ENCODE measurements at regions not wholly inside any gene's neighbourhood (a gene's known extent, or its start where the extent isn't known, plus 50 kb on each side); places are given as distances from the start of the nearest gene placed in this dataset.

DNA sequence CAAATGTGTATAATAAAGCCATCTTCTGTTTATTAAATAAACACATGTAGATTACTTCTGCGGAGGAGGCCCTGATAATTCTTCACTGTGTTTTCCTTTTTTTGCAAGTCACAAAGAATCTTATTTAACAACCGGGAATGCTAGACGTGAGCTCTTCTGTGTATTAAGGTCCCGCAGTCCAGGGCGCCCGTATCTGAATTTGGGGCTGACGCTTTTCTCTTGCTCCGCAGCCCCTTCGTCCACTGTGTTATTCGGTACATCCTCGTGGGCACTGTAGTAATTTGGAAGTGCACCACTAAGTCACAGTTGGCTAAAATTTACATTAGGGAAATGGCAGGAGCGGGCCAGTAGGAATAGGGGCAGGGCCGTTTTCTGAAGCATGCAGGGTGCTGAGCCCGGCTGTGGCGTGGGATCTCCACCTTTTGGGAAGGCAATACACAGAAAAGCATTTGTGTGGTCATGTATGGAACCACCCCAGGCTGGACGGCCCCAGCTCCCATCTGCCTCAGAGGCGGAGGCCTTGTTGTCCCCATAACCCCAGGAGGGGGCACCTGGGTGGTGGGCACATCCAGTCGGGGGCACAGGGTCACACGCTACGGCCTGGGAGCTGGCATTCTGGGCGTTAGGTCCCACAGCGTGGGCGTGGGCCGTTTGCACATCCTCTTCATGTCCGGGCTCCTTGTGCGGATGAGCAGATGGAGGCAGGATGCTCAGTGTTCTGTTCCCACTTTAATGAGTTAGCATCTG is 258.7 kb upstream of the IRX4 start:
- in situ Hi-C loops (cut with MboI; ENCODE audit: low sequenced_read_pairs) = no loop called here

DNA sequence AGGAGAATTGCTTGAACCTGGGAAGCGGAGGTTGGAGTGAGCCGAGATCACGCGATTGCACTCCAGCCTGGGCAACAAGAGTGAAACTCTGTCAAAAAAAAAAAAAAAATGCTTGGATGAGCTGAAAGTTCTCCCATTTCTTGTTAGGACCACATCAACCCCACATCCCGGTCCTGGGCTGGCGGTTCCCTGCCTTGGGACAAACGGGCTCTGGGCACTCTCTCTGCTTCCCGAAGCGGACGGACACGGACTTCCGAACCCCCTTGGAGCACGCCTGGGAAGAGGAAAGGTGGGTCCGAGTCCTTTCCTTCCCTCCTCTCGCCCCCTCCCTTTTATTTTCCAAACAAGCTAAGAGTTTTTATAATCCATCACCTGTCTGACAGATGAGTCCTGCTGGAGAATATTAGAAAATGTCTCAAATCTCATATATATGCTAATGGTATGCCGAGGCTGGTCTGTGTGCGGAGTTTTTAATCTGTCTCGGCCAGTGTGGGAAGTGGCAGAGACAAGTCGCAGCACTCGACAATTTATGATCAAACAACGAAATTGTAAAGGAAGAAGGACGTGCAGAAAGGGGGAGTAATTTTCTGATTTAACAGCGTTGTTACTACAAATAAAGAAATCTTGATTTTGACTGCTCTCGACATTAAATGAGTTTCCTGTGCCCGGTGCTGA is 257.9 kb upstream of the IRX4 start:
- in situ Hi-C loops (cut with MboI; ENCODE audit: low sequenced_read_pairs) = no loop called here

DNA sequence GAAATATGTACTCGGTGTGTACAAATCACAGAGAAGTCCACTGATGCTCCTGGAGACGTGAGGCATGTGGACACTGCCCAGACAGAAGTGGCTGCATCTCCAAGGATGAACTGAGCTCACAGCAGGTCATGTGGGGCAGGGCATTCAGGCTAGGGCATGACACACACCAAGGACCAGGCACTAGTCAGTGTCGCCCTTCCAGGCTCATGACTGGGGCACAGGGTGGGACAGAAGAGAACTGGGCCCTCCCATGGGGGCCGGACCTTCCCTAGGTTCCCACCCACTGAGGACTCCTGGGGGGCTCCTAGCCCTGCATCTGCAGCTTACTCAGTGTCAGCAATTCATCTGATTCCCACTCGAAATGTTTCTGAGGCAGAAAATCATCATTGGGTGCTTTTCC is 256.8 kb upstream of the IRX4 start:
- in situ Hi-C loops (cut with MboI; ENCODE audit: low sequenced_read_pairs) = no loop called here

DNA sequence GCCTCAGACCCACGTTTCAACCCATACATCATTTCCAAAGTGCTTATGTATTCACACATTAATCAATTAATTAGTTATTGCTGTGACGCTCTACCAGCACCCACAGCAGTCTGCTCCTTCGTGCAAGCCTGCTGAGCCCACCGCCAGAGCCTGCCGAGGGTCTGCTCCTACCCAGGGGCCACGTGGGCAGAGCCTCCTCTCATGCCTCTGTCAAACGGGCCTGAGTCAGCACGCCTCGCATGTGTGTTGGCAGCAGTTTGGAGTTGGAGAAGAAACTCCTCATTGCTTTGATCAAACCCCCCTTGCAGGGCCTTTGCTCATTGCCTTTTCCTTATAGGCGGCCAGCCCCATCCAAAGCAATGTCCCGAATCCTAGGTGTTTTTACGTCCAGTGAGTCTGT is 256.2 kb upstream of the IRX4 start:
- in situ Hi-C loops (cut with MboI; ENCODE audit: low sequenced_read_pairs) = no loop called here

- in situ Hi-C loops (cut with MboI; ENCODE audit: low sequenced_read_pairs) = no loop called here
Observed at GRCh38 chr5:2137444-2138050, 254.8 kb upstream of the IRX4 start.

GRCh38 chr5:2136728-2137333 is 254.1 kb upstream of the IRX4 start:
- in situ Hi-C loops (cut with MboI; ENCODE audit: low sequenced_read_pairs) = no loop called here

DNA sequence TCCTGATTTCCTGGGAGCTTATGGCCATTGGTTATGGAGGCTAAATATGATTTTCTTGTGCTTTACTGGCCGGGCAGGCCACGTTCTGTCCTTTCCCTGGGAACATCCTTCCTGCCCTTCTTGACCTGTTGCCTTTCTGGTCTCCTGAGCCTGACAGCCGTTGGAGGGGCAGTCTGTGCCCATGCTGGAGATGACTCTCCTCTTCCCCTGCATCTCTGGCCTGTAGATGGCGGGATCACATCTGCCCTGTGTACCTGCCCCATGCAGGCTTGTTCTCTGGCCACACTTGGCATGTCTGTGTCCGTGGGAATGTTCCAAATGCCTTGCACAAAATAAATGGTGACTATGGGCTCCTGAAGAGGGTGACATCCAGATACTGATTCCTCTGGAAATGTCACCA is 253.1 kb upstream of the IRX4 start:
- in situ Hi-C loops (cut with MboI; ENCODE audit: low sequenced_read_pairs) = no loop called here

GRCh38 chr5:2135354-2135753 is 252.6 kb upstream of the IRX4 start:
- in situ Hi-C loops (cut with MboI; ENCODE audit: low sequenced_read_pairs) = no loop called here

- in situ Hi-C loops (cut with MboI; ENCODE audit: low sequenced_read_pairs) = no loop called here
Observed at GRCh38 chr5:2134543-2135292, 252.0 kb upstream of the IRX4 start.

DNA sequence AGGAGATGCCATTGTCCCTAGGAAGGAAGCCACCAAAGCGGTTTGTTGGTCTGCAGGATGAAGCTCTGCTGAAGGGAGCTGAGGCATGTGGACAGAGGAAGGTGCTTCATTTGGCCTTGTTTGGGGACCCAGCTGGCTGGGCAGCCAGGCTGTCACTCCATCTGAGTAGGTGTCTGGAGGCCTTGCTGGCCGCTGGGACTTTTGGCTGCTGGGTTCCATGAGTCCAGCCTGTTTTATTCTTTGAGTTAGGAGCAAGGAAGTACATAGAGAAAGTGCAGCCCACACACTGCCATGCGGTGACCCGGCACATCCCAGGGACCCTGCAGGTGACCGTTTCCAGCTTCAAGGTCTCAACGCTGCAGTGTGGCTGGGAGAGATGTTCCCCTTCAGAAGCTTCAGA is 251.2 kb upstream of the IRX4 start:
- in situ Hi-C loops (cut with MboI; ENCODE audit: low sequenced_read_pairs) = no loop called here

GRCh38 chr5:2133080-2133479 is 250.4 kb upstream of the IRX4 start:
- in situ Hi-C loops (cut with MboI; ENCODE audit: low sequenced_read_pairs) = no loop called here

GRCh38 chr5:2132497-2132847 is 249.7 kb upstream of the IRX4 start:
- in situ Hi-C loops (cut with MboI; ENCODE audit: low sequenced_read_pairs) = no loop called here

DNA sequence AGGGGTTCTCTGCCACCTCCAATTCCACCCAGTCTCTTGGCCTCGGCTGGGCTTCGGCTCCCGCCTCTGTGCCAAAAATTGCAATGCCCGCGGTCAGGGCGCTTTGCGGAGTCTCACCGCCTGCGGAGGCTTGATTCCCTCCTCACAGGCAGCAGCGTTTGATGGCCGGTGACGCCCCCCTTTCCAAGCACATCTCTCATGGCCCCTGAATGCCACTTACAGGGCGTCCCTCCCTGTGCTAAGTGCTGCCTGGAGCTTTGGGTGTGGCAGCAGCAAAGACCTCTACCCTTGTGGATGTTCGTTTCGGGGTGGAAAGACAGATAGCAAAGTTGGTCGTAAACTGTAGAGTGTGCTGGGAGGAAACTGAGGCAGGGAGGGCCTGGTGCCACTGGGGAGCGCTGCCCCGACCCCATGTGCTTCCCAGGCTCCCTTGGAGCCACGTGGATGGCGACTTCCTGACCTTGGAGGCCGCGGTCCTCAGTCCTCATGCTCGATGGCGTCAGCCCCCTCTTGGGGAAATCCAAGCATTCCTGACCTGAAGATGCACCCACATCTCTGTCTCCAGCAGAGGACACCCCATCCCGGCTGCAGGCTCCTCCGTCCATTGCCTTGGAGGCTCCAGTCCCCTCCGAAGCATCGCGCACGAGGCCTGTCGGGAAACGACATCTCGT is 249.2 kb upstream of the IRX4 start:
- in situ Hi-C loops (cut with MboI; ENCODE audit: low sequenced_read_pairs) = no loop called here

DNA sequence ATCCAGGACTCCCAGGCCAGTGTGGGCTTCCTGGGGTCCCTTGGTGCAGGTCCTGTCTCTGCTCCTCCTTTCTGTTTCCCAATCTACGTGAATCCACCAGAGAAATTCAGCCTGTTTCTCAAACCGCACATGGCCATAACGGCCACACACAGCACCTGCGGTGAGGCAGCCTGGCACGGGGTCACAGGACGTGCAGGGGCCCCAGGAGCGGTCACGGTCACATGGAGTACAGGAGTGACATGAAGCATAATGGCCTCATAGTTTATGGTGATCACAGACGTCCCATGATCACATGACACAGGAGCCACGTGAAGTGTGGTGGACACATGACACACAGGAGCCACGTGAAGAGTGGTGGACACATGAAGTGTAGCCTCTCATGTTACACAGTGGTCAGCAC is 248.5 kb upstream of the IRX4 start:
- in situ Hi-C loops (cut with MboI; ENCODE audit: low sequenced_read_pairs) = no loop called here

- in situ Hi-C loops (cut with MboI; ENCODE audit: low sequenced_read_pairs) = no loop called here
Observed at GRCh38 chr5:2130361-2130760, 247.6 kb upstream of the IRX4 start.

DNA sequence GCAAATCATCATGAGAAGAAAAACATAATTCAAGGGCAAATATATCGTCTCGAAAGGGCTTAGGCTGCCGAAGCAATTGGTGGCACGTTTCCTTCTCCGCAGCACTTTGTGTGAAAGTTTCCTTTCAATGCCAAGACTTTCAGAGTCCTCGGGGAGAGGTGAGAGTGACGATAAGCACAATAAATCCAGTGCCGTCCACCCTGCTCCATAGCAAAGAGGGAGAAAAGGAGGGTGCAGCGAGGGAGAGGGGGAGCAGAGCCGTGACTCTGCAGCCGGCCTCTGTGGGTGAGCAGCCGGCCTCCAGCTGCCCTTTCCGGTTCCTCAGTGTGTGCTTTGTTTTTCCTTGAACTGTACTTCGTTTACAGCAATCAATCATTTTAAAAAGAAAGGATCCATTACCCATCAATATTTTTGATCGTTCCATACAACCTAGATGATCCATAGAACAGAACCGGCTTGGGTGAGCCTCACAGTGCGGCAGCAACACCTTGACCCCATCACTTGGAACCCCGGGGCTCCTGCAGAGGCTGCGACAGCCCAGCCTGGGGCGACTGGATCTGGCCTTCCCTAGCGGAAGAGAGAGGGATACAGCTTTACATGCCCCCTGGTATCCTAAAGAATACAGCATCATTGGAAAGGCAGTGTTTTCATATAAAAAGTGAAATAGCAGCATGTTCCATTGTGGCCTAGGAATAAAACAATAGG is 247.0 kb upstream of the IRX4 start:
- in situ Hi-C loops (cut with MboI; ENCODE audit: low sequenced_read_pairs) = no loop called here

- in situ Hi-C loops (cut with MboI; ENCODE audit: low sequenced_read_pairs) = no loop called here
Observed at GRCh38 chr5:2128686-2129355, 246.1 kb upstream of the IRX4 start.

DNA sequence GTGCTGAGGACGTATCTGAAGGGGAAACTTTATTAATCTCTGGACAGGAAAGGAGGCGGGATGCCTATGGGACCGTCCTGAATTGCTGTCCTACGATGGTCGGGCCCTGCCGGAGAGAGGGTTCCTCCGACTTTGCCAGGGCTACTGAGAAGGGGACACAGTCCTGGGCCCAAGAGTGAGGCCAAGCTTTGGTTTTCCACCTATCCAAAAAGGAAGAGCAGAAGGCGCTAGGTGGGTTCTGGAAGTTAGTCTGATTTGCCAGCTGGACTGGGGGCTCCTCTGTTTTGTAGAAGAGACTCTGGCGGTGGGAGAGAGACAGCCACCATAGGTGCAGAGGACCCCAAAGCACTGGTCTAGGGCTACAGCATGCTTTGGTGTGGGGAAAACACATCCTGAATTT is 243.8 kb upstream of the IRX4 start:
- in situ Hi-C loops (cut with MboI; ENCODE audit: low sequenced_read_pairs) = no loop called here

DNA sequence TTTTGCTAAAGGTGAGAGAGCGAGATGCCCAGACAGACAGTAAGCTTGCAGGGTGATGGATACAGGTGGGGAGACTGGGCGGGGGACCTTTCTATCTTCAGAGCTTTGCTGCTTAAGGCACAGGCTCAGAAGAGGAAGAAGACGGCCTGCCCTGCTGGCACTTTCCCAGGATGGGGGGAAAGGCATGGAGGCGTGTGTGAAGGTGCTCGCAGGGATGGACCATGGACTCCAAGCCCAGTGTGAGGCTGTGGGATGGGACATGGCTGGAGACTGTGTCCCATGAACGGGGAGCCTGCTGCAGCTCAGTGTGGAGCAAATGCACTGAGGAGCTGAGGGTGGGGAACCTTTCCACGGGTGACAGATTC is 243.2 kb upstream of the IRX4 start:
- in situ Hi-C loops (cut with MboI; ENCODE audit: low sequenced_read_pairs) = no loop called here

All from HL-60/S4 (cell line).